ENCODE measurements at regions not wholly inside any gene's neighbourhood (a gene's known extent, or its start where the extent isn't known, plus 50 kb on each side); places are given as distances from the start of the nearest gene placed in this dataset.

- no peak overlapping the region for H3K27ac Mint-ChIP-seq
- 42% methylated on average over 3 of the region's 3 CpGs for WGBS (ENCODE audit: insufficient coverage)
These were observed 255.5 kb downstream of the RASSF9 start for GRCh38 chr12:85580562-85581168.

GRCh38 chr12:85587158-85587557 is 249.1 kb downstream of the RASSF9 start:
- Histone ChIP-seq H3K9me3 (ENCODE audit: control insufficient read depth, insufficient read depth, low read length) (no peaks in the 10 kb centered on the region), H3K27ac (ENCODE audit: low read length) (no peak overlapping the region), H3K4me3 (ENCODE audit: low read length) (no peak overlapping the region), H3K36me3 (ENCODE audit: control insufficient read depth, insufficient read depth, low read length) (no peaks in the 10 kb centered on the region), H3K4me1 (ENCODE audit: control insufficient read depth, insufficient read depth, low read length) (no peaks in the 10 kb centered on the region), H3K27me3 (ENCODE audit: control insufficient read depth, insufficient read depth, low read length) (no peaks in the 10 kb centered on the region)
- Mint-ChIP-seq H3K4me1 (no peaks in the 10 kb centered on the region), H3K4me3 (no peak overlapping the region), H3K27ac (no peak overlapping the region), H3K9me3 (peaks cover 0 to 4% of the 10 kb centered on the region in 2 donors), H3K36me3 (no peaks in the 10 kb centered on the region), H3K27me3 (ENCODE audit: low read depth in 2 of 2) (no peaks in the 10 kb centered on the region)
- DNase-seq, result no peak
- ATAC-seq, result no peak
- TF ChIP-seq CTCF (IDR thresholded peaks at IDR 0.05), result no peak
- intact Hi-C loops (cut with micrococcal nuclease), result no loop called here
- WGBS (ENCODE audit: insufficient coverage), result 100% methylated on average over 1 of the region's 3 CpGs

More at GRCh38 chr12:85580562-85581168, 255.5 kb downstream of the RASSF9 start:
- Histone ChIP-seq H3K9me3 (ENCODE audit: control insufficient read depth, insufficient read depth, low read length) (no peaks in the 10 kb centered on the region), H3K4me1 (ENCODE audit: control insufficient read depth, insufficient read depth, low read length) (no peaks in the 10 kb centered on the region), H3K27ac (ENCODE audit: low read length) (no peak overlapping the region), H3K27me3 (ENCODE audit: control insufficient read depth, insufficient read depth, low read length) (no peaks in the 10 kb centered on the region), H3K4me3 (ENCODE audit: low read length) (no peak overlapping the region), H3K36me3 (ENCODE audit: control insufficient read depth, insufficient read depth, low read length) (no peaks in the 10 kb centered on the region)
- no peaks in the 10 kb centered on the region for H3K4me1 Mint-ChIP-seq
- H3K27me3 Mint-ChIP-seq (ENCODE audit: low read depth in 2 of 2), result no peaks in the 10 kb centered on the region
- no peaks in the 10 kb centered on the region for H3K36me3 Mint-ChIP-seq
- DNase-seq (no peak), ATAC-seq (no peak)
- intact Hi-C loops (cut with micrococcal nuclease), result no loop called here
- H3K4me3 Mint-ChIP-seq, result no peak overlapping the region
- no peak for TF ChIP-seq CTCF (IDR thresholded peaks at IDR 0.05)
- no peaks in the 10 kb centered on the region for H3K9me3 Mint-ChIP-seq

- 84% methylated on average over 2 of the region's 2 CpGs for WGBS (ENCODE audit: insufficient coverage)
- DNase-seq, result no peak
- H3K27ac ChIP-seq (ENCODE audit: low read length), result no peak overlapping the region
- H3K9me3 ChIP-seq (ENCODE audit: control insufficient read depth, insufficient read depth, low read length), result no peaks in the 10 kb centered on the region
- no peak overlapping the region for H3K4me3 ChIP-seq (ENCODE audit: low read length)
- H3K36me3 ChIP-seq (ENCODE audit: control insufficient read depth, insufficient read depth, low read length), result no peaks in the 10 kb centered on the region
- no peaks in the 10 kb centered on the region for H3K4me1 ChIP-seq (ENCODE audit: control insufficient read depth, insufficient read depth, low read length)
- Mint-ChIP-seq H3K4me1 (no peaks in the 10 kb centered on the region), H3K27ac (no peak overlapping the region), H3K4me3 (no peak overlapping the region), H3K36me3 (no peaks in the 10 kb centered on the region), H3K27me3 (ENCODE audit: low read depth in 2 of 2) (no peaks in the 10 kb centered on the region), H3K9me3 (peaks cover 0 to 4% of the 10 kb centered on the region in 2 donors)
- no peak for TF ChIP-seq CTCF (IDR thresholded peaks at IDR 0.05)
- intact Hi-C loops (cut with micrococcal nuclease), result no loop called here
- ATAC-seq, result no peak
- H3K27me3 ChIP-seq (ENCODE audit: control insufficient read depth, insufficient read depth, low read length), result no peaks in the 10 kb centered on the region
These were observed 248.0 kb downstream of the RASSF9 start for GRCh38 chr12:85588221-85588620.

- Histone ChIP-seq H3K27ac (ENCODE audit: low read length) (no peak overlapping the region), H3K27me3 (ENCODE audit: control insufficient read depth, insufficient read depth, low read length) (no peaks in the 10 kb centered on the region), H3K4me3 (ENCODE audit: low read length) (no peak overlapping the region), H3K36me3 (ENCODE audit: control insufficient read depth, insufficient read depth, low read length) (no peaks in the 10 kb centered on the region), H3K9me3 (ENCODE audit: control insufficient read depth, insufficient read depth, low read length) (peaks cover 2% of the 10 kb centered on the region), H3K4me1 (ENCODE audit: control insufficient read depth, insufficient read depth, low read length) (no peaks in the 10 kb centered on the region)
- Mint-ChIP-seq H3K4me3 (no peak overlapping the region), H3K36me3 (no peaks in the 10 kb centered on the region), H3K27ac (no peak overlapping the region), H3K4me1 (no peaks in the 10 kb centered on the region), H3K27me3 (ENCODE audit: low read depth in 2 of 2) (peaks cover 0 to 5% of the 10 kb centered on the region in 2 donors), H3K9me3 (peaks cover 5% of the 10 kb centered on the region in 2 donors)
- ATAC-seq (no peak), DNase-seq (no peak)
- no CpG with 5 or more reads among the region's 2 CpGs for WGBS (ENCODE audit: insufficient coverage)
- intact Hi-C loops (cut with micrococcal nuclease), result no loop called here
- no peak for TF ChIP-seq CTCF (IDR thresholded peaks at IDR 0.05)
These were observed 235.4 kb downstream of the RASSF9 start for GRCh38 chr12:85600841-85601240.
